CD4-positive, alpha-beta T cell (primary cell): ENCODE measurements at regions not wholly inside any gene's neighbourhood (a gene's known extent, or its start where the extent isn't known, plus 50 kb on each side); places are given as distances from the start of the nearest gene placed in this dataset.

Source experiments
- ATAC-seq: fragments of 200-7000 bp; cut with Tn5 transposase; one replicate; pipeline ENCODE4 v1.10.0; 2022; ENCODE audit warnings: mild to moderate bottlenecking; ENCODE audit not compliant: poor library complexity
- CTCF ChIA-PET: fragments of 350-600 bp; sonication (Branson Sonifier 250); formaldehyde crosslinking; loops from one replicate; lab custom pipeline; 2021; ENCODE audit warnings: antibody characterized with exemption, inconsistent platforms; lab: Charles Lee
- POLR2A ChIA-PET: fragments of 350-600 bp; sonication (Branson Sonifier 250); formaldehyde crosslinking; loops from one replicate; lab custom pipeline; 2021; ENCODE audit warnings: antibody characterized with exemption, inconsistent platforms; lab: Charles Lee
- DNase-seq, 14 experiments: peaks; one replicate each; pipeline ENCODE4 v3.0.0-alpha.2; 2013 to 2020; ENCODE audit warnings: mixed read lengths in 2 of 14
- H3K27ac ChIP-seq, 2 donors: one replicate each; pipeline versions ENCODE4 v1.5.1 to v1.7.0; 2013; ENCODE audit warnings: low read length in 2 of 2, low read depth in 1 of 2, mild to moderate bottlenecking in 1 of 2
- H3K27me3 ChIP-seq, 2 experiments: 1 replicate in 1 of 2; 2 replicates in 1 of 2; pipeline versions ENCODE4 v1.6.1 to v1.7.0; 2013; ENCODE audit warnings: low read length in 2 of 2, control low read depth in 1 of 2, mild to moderate bottlenecking in 1 of 2, moderate library complexity in 1 of 2; ENCODE audit not compliant: insufficient read depth in 2 of 2, control insufficient read depth in 1 of 2
- H3K36me3 ChIP-seq: one replicate; pipeline ENCODE4 v1.6.1; 2013; ENCODE audit warnings: low read length, control low read depth; ENCODE audit not compliant: insufficient read depth
- H3K4me1 ChIP-seq: one replicate; pipeline ENCODE4 v1.6.1; 2013; ENCODE audit warnings: low read length, control low read depth; ENCODE audit not compliant: insufficient read depth
- H3K4me3 ChIP-seq: one replicate; pipeline ENCODE4 v1.5.1; 2013; ENCODE audit warnings: mild to moderate bottlenecking, low read length, moderate library complexity
- H3K9me3 ChIP-seq, 2 experiments: 1 replicate in 1 of 2; 2 replicates in 1 of 2; pipeline versions ENCODE4 v1.6.1 to v1.7.0; 2013; ENCODE audit warnings: low read length in 2 of 2, mild to moderate bottlenecking in 2 of 2, control low read depth in 1 of 2, moderate library complexity in 1 of 2; ENCODE audit not compliant: control insufficient read depth in 1 of 2, insufficient read depth in 1 of 2
- H3K27ac Mint-ChIP-seq: one replicate; pipeline ENCODE4 v1.8.0; 2020; ENCODE audit warnings: mixed read lengths
- H3K27me3 Mint-ChIP-seq: one replicate; pipeline ENCODE4 v1.8.0; 2021; ENCODE audit warnings: mixed read lengths
- H3K36me3 Mint-ChIP-seq: one replicate; pipeline ENCODE4 v1.8.0; 2021; ENCODE audit warnings: low read depth, mixed read lengths
- H3K4me1 Mint-ChIP-seq: one replicate; pipeline ENCODE4 v1.8.0; 2021; ENCODE audit warnings: low read depth, mixed read lengths
- H3K4me3 Mint-ChIP-seq: one replicate; pipeline ENCODE4 v1.8.0; 2020; ENCODE audit warnings: mild to moderate bottlenecking, mixed read lengths
- H3K9me3 Mint-ChIP-seq: one replicate; pipeline ENCODE4 v1.8.0; 2020; ENCODE audit warnings: mixed read lengths
- intact Hi-C, 2 experiments: fragments of 100-400 bp; cut with DNase I in 1 of 2; cut with micrococcal nuclease in 1 of 2; formaldehyde crosslinking; loops; one replicate each; pipeline versions ENCODE4 v1.15.1 to v1.9.0; 2023 to 2025; cut with DNase I, micrococcal nuclease
- TF ChIP-seq, protein P1 (sequence below): fragments of 200-600 bp; IDR thresholded peaks from one replicate; pipeline ENCODE4 v1.8.0; 2022; ENCODE audit warnings: antibody characterized with exemption, mild to moderate bottlenecking

DNA sequence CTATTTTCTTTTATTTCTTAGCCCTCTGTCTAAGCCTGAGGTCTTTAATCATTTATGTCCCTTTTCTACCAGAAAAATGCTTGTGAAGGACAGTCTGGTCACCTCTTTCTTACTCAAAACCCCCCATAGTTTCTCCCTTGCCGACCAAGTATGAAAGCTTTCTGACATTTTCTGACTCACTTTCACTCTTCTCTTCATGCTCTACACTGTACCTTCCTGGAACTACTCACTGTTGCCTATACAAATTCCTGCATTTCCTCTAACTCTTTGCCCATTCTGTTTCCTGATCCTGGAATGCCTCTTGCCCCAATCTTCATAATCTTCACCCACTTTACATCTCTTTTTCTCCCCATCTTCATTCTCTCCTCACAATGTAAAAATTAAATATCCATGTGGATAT, 380.0 kb downstream of the HHIPL2 start:
- H3K27me3 Mint-ChIP-seq: no peaks in the 10 kb centered on the region
- ChIA-PET CTCF (no interaction called here), POLR2A (no interaction called here)
- no peak overlapping the region for H3K27ac Mint-ChIP-seq
- no peaks in the 10 kb centered on the region for H3K27me3 ChIP-seq
- no peaks in the 10 kb centered on the region for H3K36me3 ChIP-seq
- H3K27ac ChIP-seq: no peak overlapping the region
- H3K4me1 ChIP-seq: no peaks in the 10 kb centered on the region
- TF ChIP-seq, protein P1, sequence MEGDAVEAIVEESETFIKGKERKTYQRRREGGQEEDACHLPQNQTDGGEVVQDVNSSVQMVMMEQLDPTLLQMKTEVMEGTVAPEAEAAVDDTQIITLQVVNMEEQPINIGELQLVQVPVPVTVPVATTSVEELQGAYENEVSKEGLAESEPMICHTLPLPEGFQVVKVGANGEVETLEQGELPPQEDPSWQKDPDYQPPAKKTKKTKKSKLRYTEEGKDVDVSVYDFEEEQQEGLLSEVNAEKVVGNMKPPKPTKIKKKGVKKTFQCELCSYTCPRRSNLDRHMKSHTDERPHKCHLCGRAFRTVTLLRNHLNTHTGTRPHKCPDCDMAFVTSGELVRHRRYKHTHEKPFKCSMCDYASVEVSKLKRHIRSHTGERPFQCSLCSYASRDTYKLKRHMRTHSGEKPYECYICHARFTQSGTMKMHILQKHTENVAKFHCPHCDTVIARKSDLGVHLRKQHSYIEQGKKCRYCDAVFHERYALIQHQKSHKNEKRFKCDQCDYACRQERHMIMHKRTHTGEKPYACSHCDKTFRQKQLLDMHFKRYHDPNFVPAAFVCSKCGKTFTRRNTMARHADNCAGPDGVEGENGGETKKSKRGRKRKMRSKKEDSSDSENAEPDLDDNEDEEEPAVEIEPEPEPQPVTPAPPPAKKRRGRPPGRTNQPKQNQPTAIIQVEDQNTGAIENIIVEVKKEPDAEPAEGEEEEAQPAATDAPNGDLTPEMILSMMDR: no peak
- H3K9me3 ChIP-seq: peaks cover 8 to 17% of the 10 kb centered on the region in 2 experiments
- intact Hi-C loops: no loop called here
- no peak overlapping the region for H3K4me3 ChIP-seq
- DNase-seq (no peak), ATAC-seq (no peak)
- peaks cover 6% of the 10 kb centered on the region for H3K9me3 Mint-ChIP-seq
- H3K4me1 Mint-ChIP-seq: no peaks in the 10 kb centered on the region
- H3K36me3 Mint-ChIP-seq: no peaks in the 10 kb centered on the region
- H3K4me3 Mint-ChIP-seq: no peak overlapping the region

DNA sequence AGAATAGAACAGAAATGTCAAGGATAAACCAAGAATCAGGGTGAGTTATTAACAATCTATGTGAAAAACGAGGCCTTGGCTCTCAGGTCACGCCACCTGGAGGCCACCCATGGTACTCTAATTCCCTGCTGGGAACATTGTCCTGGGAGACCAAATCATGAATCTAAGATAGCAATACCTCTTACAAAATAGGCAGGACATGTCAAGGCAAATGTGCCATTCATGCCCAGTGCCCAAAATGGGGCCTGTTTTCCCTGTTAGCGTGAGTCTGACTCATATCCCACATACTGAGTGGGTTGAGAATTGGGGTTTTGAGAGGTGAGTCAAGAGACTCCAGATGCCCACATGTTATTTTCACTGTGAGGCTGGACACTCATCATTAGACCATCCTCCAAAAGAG, 380.8 kb downstream of the HHIPL2 start:
- Histone ChIP-seq H3K36me3 (no peaks in the 10 kb centered on the region), H3K27ac (no peak overlapping the region), H3K4me3 (no peak overlapping the region), H3K27me3 (no peaks in the 10 kb centered on the region), H3K4me1 (no peaks in the 10 kb centered on the region), H3K9me3 (peaks cover 8 to 14% of the 10 kb centered on the region in 2 experiments)
- TF ChIP-seq, protein P1: no peak
- ATAC-seq (no peak), DNase-seq (peak in 3 of 14 experiments; percentile 4 to 10 (median 9))
- intact Hi-C loops: no loop called here
- Mint-ChIP-seq H3K27me3 (no peaks in the 10 kb centered on the region), H3K27ac (no peak overlapping the region), H3K36me3 (no peaks in the 10 kb centered on the region), H3K4me3 (no peak overlapping the region), H3K9me3 (peaks cover 2% of the 10 kb centered on the region), H3K4me1 (no peaks in the 10 kb centered on the region)
- ChIA-PET CTCF (no interaction called here), POLR2A (no interaction called here)

DNA sequence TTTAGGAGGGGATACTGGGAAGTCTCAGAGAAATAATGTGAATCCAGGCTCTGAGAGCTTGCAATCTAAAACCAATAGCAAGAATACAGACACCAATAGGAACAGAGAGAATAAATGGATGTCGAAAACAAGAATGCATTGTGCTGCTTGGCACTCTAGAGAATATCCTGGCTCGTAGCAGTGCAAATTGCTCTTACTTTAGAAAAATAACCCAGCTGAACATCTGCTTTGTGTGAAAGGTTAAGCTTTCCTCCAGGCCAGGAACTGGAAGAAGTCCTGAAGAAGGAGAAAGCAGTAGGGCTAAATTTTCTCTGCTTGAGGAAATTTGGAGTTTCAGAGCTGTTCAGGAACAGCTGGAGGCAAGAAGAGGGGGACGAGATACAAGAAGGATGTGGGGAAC, 382.3 kb downstream of the HHIPL2 start:
- peaks cover 2 to 6% of the 10 kb centered on the region in 2 experiments for H3K9me3 ChIP-seq
- DNase-seq (no peak), ATAC-seq (no peak)
- no peak overlapping the region for H3K4me3 ChIP-seq
- intact Hi-C loops: no loop called here
- no peaks in the 10 kb centered on the region for H3K4me1 ChIP-seq
- no peak overlapping the region for H3K27ac ChIP-seq
- no peaks in the 10 kb centered on the region for H3K9me3 Mint-ChIP-seq
- H3K4me1 Mint-ChIP-seq: no peaks in the 10 kb centered on the region
- no peaks in the 10 kb centered on the region for H3K36me3 ChIP-seq
- H3K27ac Mint-ChIP-seq: no peak overlapping the region
- CTCF ChIA-PET: no interaction called here
- H3K27me3 ChIP-seq: no peaks in the 10 kb centered on the region
- POLR2A ChIA-PET: no interaction called here
- H3K36me3 Mint-ChIP-seq: no peaks in the 10 kb centered on the region
- no peaks in the 10 kb centered on the region for H3K27me3 Mint-ChIP-seq
- TF ChIP-seq, protein P1: no peak
- H3K4me3 Mint-ChIP-seq: no peak overlapping the region
